Neutrophil (primary cell): ENCODE measurements at regions not wholly inside any gene's neighbourhood (a gene's known extent, or its start where the extent isn't known, plus 50 kb on each side); places are given as distances from the start of the nearest gene placed in this dataset.

Experiments
- H3K27ac ChIP-seq: fragments of 200-600 bp; sonication (generic); 2 replicates; pipeline ENCODE4 v1.5.1; 2016; ENCODE audit warnings: mild to moderate bottlenecking, moderate library complexity
- H3K27me3 ChIP-seq: fragments of 200-600 bp; sonication (generic); 2 replicates; pipeline ENCODE4 v1.6.0; 2016; ENCODE audit warnings: mild to moderate bottlenecking
- H3K36me3 ChIP-seq: fragments of 200-600 bp; sonication (generic); 2 replicates; pipeline ENCODE4 v1.5.1; 2017
- H3K4me1 ChIP-seq, 2 experiments: fragments of 200-600 bp in 1 of 2; sonication (generic) in 1 of 2; 1 replicate in 1 of 2; 2 replicates in 1 of 2; pipeline versions ENCODE4 v1.5.1 to v1.6.1; 2013 to 2016; ENCODE audit warnings: low read depth in 1 of 2, low read length in 1 of 2, mild to moderate bottlenecking in 1 of 2, moderate library complexity in 1 of 2; ENCODE audit not compliant: control insufficient read depth in 1 of 2, insufficient read depth in 1 of 2
- H3K4me3 ChIP-seq, 2 experiments: fragments of 200-600 bp in 1 of 2; sonication (generic) in 1 of 2; 1 replicate in 1 of 2; 2 replicates in 1 of 2; pipeline ENCODE4 v1.5.1; 2013 to 2016; ENCODE audit warnings: low read depth in 1 of 2, low read length in 1 of 2, mild to moderate bottlenecking in 1 of 2, moderate library complexity in 1 of 2
- H3K9me3 ChIP-seq: fragments of 200-600 bp; sonication (generic); 2 replicates; pipeline ENCODE4 v1.5.1; 2016
- CTCF ChIP-seq: fragments of 200-600 bp; sonication (generic); IDR thresholded peaks from 2 replicates; pipeline ENCODE4 v1.5.1; 2016; ENCODE audit warnings: antibody characterized with exemption

- Histone ChIP-seq H3K4me1 (no peaks in the 10 kb centered on the region), H3K27me3 (no peaks in the 10 kb centered on the region), H3K27ac (no peak overlapping the region), H3K4me3 (no peak overlapping the region), H3K36me3 (no peaks in the 10 kb centered on the region), H3K9me3 (no peaks in the 10 kb centered on the region)
- no peak for TF ChIP-seq CTCF
These were observed 231.3 kb upstream of the MAP3K7 start for GRCh38 chr6:90818163-90818562.

- Histone ChIP-seq H3K27ac (no peak overlapping the region), H3K27me3 (no peaks in the 10 kb centered on the region), H3K4me3 (no peak overlapping the region), H3K9me3 (no peaks in the 10 kb centered on the region), H3K4me1 (no peaks in the 10 kb centered on the region), H3K36me3 (no peaks in the 10 kb centered on the region)
- TF ChIP-seq CTCF = no peak
These were observed 229.9 kb upstream of the MAP3K7 start for GRCh38 chr6:90816764-90817163.

GRCh38 chr6:90811596-90812226 is 224.8 kb upstream of the MAP3K7 start:
- Histone ChIP-seq H3K4me3 (no peak overlapping the region), H3K27ac (no peak overlapping the region), H3K36me3 (no peaks in the 10 kb centered on the region), H3K27me3 (no peaks in the 10 kb centered on the region), H3K4me1 (no peaks in the 10 kb centered on the region), H3K9me3 (no peaks in the 10 kb centered on the region)
- TF ChIP-seq CTCF = no peak

- Histone ChIP-seq H3K4me3 (no peak overlapping the region), H3K4me1 (no peaks in the 10 kb centered on the region), H3K27me3 (no peaks in the 10 kb centered on the region), H3K27ac (no peak overlapping the region), H3K9me3 (no peaks in the 10 kb centered on the region), H3K36me3 (no peaks in the 10 kb centered on the region)
- TF ChIP-seq CTCF = no peak
These were observed 222.2 kb upstream of the MAP3K7 start for GRCh38 chr6:90809035-90809434.

GRCh38 chr6:90807791-90808701 is 221.2 kb upstream of the MAP3K7 start:
- Histone ChIP-seq H3K4me1 (no peaks in the 10 kb centered on the region), H3K9me3 (no peaks in the 10 kb centered on the region), H3K27ac (no peak overlapping the region), H3K4me3 (no peak overlapping the region), H3K36me3 (no peaks in the 10 kb centered on the region), H3K27me3 (no peaks in the 10 kb centered on the region)
- no peak for TF ChIP-seq CTCF
